ENCODE measurements at regions not wholly inside any gene's neighbourhood (a gene's known extent, or its start where the extent isn't known, plus 50 kb on each side); places are given as distances from the start of the nearest gene placed in this dataset.

GRCh38 chr11:91902312-91902711, 322.3 kb upstream of the FAT3 start:
- TF ChIP-seq CTCF (IDR thresholded peaks at IDR 0.05) (no peak), POLR2A (IDR thresholded peaks at IDR 0.05) (no peak), EP300 (IDR thresholded peaks at IDR 0.05) (no peak)

Measured in ovary (tissue), 3 donors.